HG02798 (cell line): ENCODE measurements at regions not wholly inside any gene's neighbourhood (a gene's known extent, or its start where the extent isn't known, plus 50 kb on each side); places are given as distances from the start of the nearest gene placed in this dataset.

Experiments used
- ATAC-seq: cut with Tn5 transposase; IDR thresholded peaks from one replicate; pipeline ENCODE4 v1.9.1; 2021; ENCODE audit warnings: mild to moderate bottlenecking; ENCODE audit not compliant: unreplicated experiment, poor library complexity

- no peak for ATAC-seq
Measured at GRCh38 chr14:25111061-25111601, 61.2 kb upstream of the STXBP6 start.

DNA sequence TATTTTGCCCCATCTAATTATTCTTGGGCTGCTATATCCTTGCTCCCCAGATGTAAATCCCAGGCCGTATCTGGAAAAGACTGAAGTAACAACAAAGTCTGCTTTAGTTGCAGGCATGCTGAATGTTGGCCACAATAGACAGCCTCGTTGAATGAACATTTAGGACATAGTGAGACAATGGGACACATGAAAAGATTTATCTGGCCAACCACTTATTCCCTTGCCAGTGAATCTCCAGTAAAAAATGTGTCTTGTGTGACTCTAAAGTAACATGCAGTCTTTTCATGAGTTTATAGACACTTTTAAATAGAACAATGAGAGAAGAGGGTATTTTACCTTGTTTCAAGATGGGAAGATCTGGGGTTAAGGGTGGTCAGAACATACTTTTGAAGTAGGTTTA, 60.2 kb upstream of the STXBP6 start:
- no peak for ATAC-seq

DNA sequence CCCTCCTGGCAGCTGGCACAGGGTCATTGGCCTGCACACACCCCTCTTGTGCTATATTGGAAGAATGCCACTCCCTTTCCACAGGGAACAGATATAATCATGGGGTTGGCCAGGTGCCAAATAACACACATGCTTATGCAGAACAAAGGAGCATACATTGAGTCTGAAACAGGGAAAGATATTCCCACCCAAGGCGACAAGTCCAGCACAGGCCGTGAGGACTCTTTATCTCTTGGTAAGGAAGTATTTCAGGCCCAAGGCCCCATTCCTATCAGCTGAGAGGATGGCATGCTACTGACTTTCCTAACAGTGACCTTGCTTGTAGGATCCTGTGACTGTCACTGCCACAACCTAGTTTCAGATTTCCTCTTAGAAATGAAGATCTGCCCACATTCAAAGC, 59.0 kb upstream of the STXBP6 start:
- no peak for ATAC-seq

DNA sequence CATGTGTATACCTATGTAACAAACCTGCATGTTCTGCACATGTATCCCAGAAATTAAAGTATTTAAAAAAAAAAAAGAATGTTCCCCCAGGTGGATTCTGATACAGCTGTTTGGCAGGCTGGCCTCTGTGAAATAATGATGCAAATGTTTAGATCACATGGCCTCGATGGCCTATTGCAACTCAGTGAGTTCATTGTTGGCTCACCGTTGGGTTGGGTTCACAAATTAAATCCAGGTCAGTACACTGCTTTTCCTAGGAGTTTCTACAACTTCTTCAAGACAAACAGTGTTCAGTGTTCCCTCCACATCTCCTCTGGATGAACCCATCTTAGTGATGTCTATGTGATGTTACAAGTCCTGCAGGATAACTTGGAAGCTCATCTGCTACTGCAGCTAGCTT, 58.3 kb upstream of the STXBP6 start:
- no peak for ATAC-seq

GRCh38 chr14:25103820-25104219, 53.9 kb upstream of the STXBP6 start:
- ATAC-seq, result no peak

- ATAC-seq, result no peak
Measured at GRCh38 chr14:25103271-25103670, 53.3 kb upstream of the STXBP6 start.

GRCh38 chr14:25102788-25103187, 52.8 kb upstream of the STXBP6 start:
- no peak for ATAC-seq

GRCh38 chr14:25101276-25101675, 51.3 kb upstream of the STXBP6 start:
- no peak for ATAC-seq
